Chondrocyte (in vitro differentiated cells): ENCODE measurements at regions not wholly inside any gene's neighbourhood (a gene's known extent, or its start where the extent isn't known, plus 50 kb on each side); places are given as distances from the start of the nearest gene placed in this dataset.
A peak's percentile ranks its signal among the peaks of the same experiment; 100 is the strongest.

Experiments used
- DNase-seq: peaks from one replicate; pipeline ENCODE4 v3.0.0; 2021; ENCODE audit warnings: mixed read lengths, low spot score
- H3K27ac Mint-ChIP-seq: one replicate; pipeline ENCODE4 v1.8.0; 2021; ENCODE audit warnings: mild to moderate bottlenecking, moderate library complexity, mixed read lengths; ENCODE audit not compliant: unreplicated experiment
- H3K27me3 Mint-ChIP-seq: 2 replicates; pipeline ENCODE4 v1.8.0; 2021; ENCODE audit warnings: low read depth, mixed read lengths
- H3K36me3 Mint-ChIP-seq: 2 replicates; pipeline ENCODE4 v1.8.0; 2021; ENCODE audit warnings: low read depth, mixed read lengths
- H3K4me1 Mint-ChIP-seq: 2 replicates; pipeline ENCODE4 v1.8.0; 2021; ENCODE audit warnings: low read depth, mild to moderate bottlenecking, mixed read lengths
- H3K4me3 Mint-ChIP-seq: one replicate; pipeline ENCODE4 v1.8.0; 2021; ENCODE audit warnings: mild to moderate bottlenecking, moderate library complexity, mixed read lengths; ENCODE audit not compliant: unreplicated experiment
- H3K9me3 Mint-ChIP-seq: 2 replicates; pipeline ENCODE4 v1.8.0; 2021; ENCODE audit warnings: low read depth, mixed read lengths
- TF ChIP-seq, protein P1 (sequence below): fragments of 200-600 bp; sonication (generic); IDR thresholded peaks from 2 replicates; pipeline ENCODE4 v1.5.0; 2021; ENCODE audit warnings: antibody characterized with exemption, mild to moderate bottlenecking, moderate library complexity

DNA sequence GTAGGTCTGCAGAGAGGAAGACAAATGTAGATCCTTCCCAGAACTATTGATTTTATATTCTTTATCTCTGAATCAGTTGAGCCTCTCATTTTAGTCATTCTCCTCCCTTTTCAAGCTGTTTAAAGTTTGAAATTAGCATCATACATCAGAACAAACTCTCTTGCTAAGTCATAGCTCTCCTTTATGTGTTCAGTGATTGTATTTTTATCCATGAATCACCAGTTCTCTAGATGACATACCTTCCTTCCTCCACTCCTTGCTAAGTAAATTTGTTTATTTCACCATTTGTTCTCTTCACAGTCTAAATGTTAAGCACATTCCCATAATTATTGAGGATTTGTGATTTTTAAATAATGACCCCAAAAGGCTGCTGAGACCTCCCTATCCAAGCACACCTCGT, 63.5 kb upstream of the RAPGEF4 start:
- peaks cover 11% of the 10 kb centered on the region for H3K4me1 Mint-ChIP-seq
- TF ChIP-seq, protein P1, sequence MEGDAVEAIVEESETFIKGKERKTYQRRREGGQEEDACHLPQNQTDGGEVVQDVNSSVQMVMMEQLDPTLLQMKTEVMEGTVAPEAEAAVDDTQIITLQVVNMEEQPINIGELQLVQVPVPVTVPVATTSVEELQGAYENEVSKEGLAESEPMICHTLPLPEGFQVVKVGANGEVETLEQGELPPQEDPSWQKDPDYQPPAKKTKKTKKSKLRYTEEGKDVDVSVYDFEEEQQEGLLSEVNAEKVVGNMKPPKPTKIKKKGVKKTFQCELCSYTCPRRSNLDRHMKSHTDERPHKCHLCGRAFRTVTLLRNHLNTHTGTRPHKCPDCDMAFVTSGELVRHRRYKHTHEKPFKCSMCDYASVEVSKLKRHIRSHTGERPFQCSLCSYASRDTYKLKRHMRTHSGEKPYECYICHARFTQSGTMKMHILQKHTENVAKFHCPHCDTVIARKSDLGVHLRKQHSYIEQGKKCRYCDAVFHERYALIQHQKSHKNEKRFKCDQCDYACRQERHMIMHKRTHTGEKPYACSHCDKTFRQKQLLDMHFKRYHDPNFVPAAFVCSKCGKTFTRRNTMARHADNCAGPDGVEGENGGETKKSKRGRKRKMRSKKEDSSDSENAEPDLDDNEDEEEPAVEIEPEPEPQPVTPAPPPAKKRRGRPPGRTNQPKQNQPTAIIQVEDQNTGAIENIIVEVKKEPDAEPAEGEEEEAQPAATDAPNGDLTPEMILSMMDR = no peak
- no peak for DNase-seq
- H3K9me3 Mint-ChIP-seq = peaks cover 18% of the 10 kb centered on the region
- peaks cover 10% of the 10 kb centered on the region for H3K36me3 Mint-ChIP-seq
- peak overlapping the region; percentile 8 for H3K27ac Mint-ChIP-seq
- H3K27me3 Mint-ChIP-seq = no peaks in the 10 kb centered on the region
- H3K4me3 Mint-ChIP-seq = no peak overlapping the region

DNA sequence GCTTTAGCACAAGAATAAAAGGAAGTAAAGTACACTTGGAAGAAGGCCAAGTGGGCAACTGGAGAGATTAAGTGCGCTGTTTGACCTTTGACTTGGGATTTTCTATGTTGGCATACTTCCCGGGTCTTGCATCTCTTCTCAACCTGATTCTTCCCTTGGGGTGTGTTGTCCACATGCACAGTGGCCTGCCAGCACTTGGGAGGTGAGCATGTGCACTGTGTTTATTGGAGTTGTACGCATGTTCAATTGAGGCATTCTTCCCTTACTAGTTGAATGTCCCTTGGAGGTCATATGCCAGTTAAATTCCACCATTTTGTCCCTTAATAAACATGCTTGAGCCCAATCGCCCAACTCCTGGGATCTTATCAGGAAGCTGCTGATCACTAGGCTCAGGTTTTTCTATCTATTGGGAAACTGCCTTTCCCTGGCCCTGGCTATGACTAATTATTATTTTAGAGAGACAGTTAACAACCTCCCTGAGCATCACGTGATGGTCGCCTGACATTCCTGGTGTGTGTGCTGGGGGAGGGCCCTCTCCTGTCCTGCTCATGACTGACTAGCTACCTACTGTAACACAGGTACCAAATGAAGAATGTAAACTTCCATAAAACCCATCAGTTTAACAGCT, 62.5 kb upstream of the RAPGEF4 start:
- DNase-seq = no peak
- TF ChIP-seq, protein P1 = no peak
- H3K27ac Mint-ChIP-seq = no peak overlapping the region
- H3K9me3 Mint-ChIP-seq = peaks cover 18% of the 10 kb centered on the region
- no peak overlapping the region for H3K4me3 Mint-ChIP-seq
- H3K4me1 Mint-ChIP-seq = peaks cover 14% of the 10 kb centered on the region
- H3K36me3 Mint-ChIP-seq = peaks cover 10% of the 10 kb centered on the region
- no peaks in the 10 kb centered on the region for H3K27me3 Mint-ChIP-seq

DNA sequence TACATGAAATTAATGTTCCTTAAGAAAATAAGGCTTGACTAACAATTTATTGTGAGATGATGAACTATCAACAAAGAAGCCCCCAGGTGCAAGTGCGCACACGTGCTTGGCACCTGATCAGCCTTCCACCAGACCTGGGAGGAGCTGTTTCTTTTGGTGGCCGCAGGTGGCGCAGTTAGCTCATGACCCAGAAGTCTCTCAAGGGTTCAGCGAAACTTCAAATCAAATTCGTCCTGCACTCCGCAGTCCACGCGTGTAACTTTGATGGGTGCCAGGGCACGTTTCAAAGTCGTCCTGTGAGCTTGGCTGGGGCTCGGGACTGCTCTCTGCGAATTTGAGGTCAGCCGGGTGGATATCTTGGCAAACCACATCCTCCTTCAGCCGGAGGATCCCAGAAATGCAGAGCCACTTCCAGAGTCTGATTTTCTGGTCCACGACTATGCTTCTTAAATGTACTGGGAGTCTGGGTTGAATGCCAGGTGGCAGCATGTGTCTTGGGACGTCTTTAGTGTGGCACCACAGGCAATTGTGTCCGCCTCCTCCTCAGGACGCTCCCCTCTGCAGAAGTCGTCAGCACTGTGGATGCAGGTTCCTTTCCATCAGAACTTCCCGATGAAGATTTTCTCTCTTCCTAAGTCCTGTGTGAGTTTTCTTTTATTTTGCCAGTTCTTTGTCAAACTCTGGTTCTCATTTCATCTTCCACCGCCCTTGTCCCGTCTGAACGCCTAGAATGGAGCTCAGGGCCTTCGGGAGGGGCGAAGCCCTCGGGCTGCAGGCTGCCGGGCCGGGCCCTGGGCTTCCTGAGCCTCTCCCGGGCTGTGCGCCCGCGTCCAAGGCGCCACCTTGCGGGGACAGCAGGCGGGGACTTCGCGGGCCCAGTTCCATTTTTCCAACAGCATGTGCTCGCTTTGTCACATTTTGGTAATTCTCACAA, 61.3 kb upstream of the RAPGEF4 start:
- Mint-ChIP-seq H3K36me3 (peaks cover 10% of the 10 kb centered on the region), H3K4me1 (peaks cover 11% of the 10 kb centered on the region), H3K4me3 (no peak overlapping the region), H3K27ac (no peak overlapping the region), H3K9me3 (peaks cover 18% of the 10 kb centered on the region), H3K27me3 (no peaks in the 10 kb centered on the region)
- TF ChIP-seq, protein P1 = peak; percentile 73
- no peak for DNase-seq

DNA sequence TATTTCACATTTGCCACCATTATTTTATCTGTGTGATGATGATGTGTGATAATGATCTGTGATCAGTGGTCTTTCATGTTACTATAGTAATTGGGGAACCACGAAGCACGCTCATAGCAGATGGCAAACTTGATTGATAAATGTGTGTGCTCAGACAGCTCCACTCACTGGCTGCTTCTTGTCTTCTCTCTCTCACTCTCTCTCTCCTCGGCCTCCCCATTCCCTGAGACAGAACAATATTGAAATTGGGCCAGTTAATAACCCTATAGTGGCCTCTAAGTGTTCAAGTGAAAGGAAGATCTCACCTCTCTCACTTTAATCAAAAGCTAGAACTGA, 60.7 kb upstream of the RAPGEF4 start:
- no peak for DNase-seq
- no peaks in the 10 kb centered on the region for H3K27me3 Mint-ChIP-seq
- H3K36me3 Mint-ChIP-seq = peaks cover 10% of the 10 kb centered on the region
- peaks cover 11% of the 10 kb centered on the region for H3K4me1 Mint-ChIP-seq
- H3K9me3 Mint-ChIP-seq = peaks cover 18% of the 10 kb centered on the region
- no peak overlapping the region for H3K4me3 Mint-ChIP-seq
- no peak overlapping the region for H3K27ac Mint-ChIP-seq
- TF ChIP-seq, protein P1 = no peak

DNA sequence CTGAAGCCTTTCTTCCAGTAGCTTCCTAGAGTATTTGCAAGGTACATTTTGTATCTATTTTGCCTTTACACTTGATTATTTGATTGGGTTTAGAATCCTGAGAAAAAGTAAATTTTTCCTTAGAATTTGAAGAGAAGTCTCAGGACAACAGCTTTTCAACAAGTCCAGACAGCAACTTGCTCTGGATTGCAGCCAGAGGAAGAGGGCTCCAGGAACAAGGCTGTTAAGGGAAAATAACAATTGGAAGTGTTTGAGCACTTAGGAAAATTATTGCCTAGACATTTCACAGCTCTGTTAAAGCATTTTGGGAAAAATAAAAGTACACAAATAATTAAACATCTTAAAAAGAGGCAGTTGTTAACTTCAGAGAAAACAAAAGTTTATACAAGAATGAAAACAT, 58.3 kb upstream of the RAPGEF4 start:
- TF ChIP-seq, protein P1 = no peak
- Mint-ChIP-seq H3K27me3 (no peaks in the 10 kb centered on the region), H3K36me3 (peaks cover 10% of the 10 kb centered on the region), H3K4me1 (peaks cover 6% of the 10 kb centered on the region), H3K9me3 (peaks cover 18% of the 10 kb centered on the region), H3K27ac (no peak overlapping the region), H3K4me3 (no peak overlapping the region)
- DNase-seq = no peak
